GM21737 (cell line): ENCODE measurements at regions not wholly inside any gene's neighbourhood (a gene's known extent, or its start where the extent isn't known, plus 50 kb on each side); places are given as distances from the start of the nearest gene placed in this dataset.
"Not testable (repeated sequence)": the region's sequence is repeated elsewhere in the genome, so short reads cannot be mapped to it uniquely, and the experiment has no call there.

Source experiments
- ATAC-seq: cut with Tn5 transposase; IDR thresholded peaks from one replicate; pipeline ENCODE4 v1.9.1; 2021; ENCODE audit warnings: mild to moderate bottlenecking, moderate library complexity; ENCODE audit not compliant: unreplicated experiment

- ATAC-seq, result not testable (repeated sequence)
Measured at GRCh38 chr20:12555849-12556248, 452.9 kb upstream of the SPTLC3 start.

- no peak for ATAC-seq
Measured at GRCh38 chr20:12557224-12557623, 451.5 kb upstream of the SPTLC3 start.

GRCh38 chr20:12564979-12565378 is 443.8 kb upstream of the SPTLC3 start:
- ATAC-seq, result no peak

DNA sequence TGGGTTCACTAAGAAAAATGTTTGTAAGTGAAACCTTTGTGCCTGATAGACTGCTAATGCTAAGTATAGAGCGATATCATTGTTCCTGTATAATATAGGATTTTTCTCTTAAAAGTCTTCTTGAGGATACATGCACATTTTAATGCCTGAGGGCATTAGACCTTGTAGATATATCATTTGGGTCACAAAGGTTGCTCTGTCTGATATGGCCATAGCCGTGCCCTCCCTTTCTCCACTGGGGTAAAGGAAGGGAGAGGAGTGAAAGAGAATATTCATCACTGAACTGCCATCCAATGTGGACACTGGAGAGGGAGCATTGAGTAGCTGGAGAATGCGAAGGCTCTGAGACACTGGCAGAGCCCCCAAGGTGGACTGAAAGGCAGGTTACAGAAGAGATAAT is 442.2 kb upstream of the SPTLC3 start:
- no peak for ATAC-seq

- ATAC-seq, result no peak
Measured at GRCh38 chr20:12570371-12570770, 438.4 kb upstream of the SPTLC3 start.

DNA sequence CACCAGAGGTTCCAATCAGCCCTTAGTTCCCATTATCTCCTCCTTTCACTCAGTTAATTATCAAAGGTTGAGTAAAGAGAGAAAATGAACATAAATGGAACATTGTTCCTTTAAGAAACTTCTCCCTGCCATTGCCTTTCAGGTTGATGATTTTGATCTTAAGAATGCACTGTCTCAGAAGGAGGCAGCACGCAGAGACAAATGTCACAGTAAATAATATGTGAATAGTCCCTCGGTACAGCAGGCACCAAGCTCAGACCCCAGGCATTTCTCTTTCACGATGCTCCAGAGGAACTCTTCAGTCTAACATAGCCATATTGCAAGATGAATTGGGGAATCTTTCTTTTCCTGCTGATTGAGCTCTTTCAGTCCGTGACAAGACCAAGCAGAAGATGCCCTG is 435.3 kb upstream of the SPTLC3 start:
- ATAC-seq, result no peak

GRCh38 chr20:12575352-12576095 is 433.2 kb upstream of the SPTLC3 start:
- ATAC-seq, result no peak

- ATAC-seq, result no peak
Measured at GRCh38 chr20:12577213-12577612, 431.6 kb upstream of the SPTLC3 start.

- no peak for ATAC-seq
Measured at GRCh38 chr20:12581644-12582289, 427.0 kb upstream of the SPTLC3 start.

GRCh38 chr20:12582710-12583109 is 426.1 kb upstream of the SPTLC3 start:
- ATAC-seq, result not testable (repeated sequence)

DNA sequence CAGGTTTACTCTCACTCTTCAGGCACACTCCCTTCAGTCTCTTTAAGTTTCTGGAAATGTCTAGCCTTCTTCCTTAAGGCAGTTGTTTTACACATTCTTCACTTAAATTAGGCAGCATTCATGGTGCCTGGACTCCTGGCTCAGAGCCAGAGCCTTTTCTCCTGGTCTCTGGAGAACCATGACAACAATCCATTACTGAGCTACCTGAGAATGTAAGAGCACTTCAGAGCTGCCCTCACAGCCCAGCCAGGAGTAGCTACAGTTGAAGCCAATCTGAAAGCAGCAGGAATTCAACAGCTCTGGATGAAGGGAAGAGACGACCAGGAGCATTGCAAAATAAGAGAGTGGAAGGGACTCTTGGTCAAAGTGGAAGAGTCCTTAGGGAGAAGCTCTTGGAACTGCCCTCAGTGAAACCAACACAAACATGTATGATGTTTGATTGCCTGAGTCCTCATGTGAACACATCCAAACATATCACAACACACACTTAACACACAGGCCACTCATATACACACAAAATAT is 416.8 kb upstream of the SPTLC3 start:
- no peak for ATAC-seq

DNA sequence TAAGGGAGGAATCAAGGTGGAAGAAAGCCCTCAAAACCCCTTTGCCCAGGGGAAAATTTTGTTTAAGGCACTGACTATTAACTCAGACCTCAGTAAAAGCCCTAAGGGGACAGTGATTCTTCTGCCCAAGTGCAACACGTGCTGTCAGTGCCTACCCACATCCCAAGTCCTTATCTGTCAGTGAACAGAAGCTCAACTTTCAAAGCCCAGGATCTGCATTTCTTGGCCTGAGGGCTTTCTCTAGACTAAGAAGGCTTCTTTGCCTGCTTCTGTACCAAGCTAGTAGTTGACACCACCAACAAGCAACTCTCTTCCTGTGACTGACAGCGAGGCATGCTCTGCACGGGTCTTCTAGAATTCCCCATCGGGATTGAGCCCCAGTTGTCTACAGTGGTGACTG is 416.0 kb upstream of the SPTLC3 start:
- ATAC-seq, result no peak

DNA sequence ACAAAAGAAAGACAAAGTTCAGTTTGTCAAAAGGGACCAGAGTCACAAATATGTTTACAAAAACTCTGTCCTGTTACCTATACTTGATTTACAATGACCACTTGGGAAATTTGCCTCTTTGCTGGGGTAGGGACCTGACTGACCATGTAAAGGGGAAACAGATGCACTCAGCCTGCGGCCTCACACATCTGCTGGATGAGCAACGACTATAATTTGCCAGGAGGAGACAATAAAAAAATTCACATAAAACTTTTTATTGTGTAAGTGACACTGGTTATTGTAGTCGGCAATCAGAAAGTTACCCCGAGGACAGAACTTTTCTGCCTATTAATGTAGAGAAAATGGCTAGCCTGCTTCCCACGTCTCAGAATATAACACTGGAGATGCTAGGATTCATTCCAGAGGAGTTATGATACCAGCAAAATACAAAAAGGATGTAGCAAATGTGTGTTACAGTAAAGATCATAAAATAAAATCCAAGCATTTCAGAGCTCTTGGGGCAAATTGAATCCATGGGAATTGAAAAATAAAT is 415.4 kb upstream of the SPTLC3 start:
- no peak for ATAC-seq

GRCh38 chr20:12594410-12595088 is 414.2 kb upstream of the SPTLC3 start:
- no peak for ATAC-seq

GRCh38 chr20:12595841-12596240 is 412.9 kb upstream of the SPTLC3 start:
- ATAC-seq, result no peak

DNA sequence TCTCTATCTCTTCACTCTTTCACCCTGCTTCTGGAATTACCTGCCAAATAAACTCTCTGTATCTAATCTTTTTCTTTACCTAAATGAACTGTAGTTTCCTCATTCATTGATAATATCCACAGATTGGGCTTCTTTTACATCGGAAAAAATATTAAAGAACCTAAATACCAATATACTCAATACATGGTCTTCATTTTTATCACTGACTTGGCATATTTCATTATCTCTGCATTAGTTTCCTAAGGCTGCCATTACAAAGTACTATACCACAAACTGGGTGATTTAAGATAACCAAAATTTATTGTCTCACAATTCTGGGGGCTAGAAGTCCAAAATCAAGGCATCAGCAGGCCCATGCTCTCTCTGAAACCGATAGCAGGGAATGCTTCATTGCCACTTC is 411.9 kb upstream of the SPTLC3 start:
- no peak for ATAC-seq

- ATAC-seq, result no peak
Measured at GRCh38 chr20:12597551-12597950, 411.2 kb upstream of the SPTLC3 start.

DNA sequence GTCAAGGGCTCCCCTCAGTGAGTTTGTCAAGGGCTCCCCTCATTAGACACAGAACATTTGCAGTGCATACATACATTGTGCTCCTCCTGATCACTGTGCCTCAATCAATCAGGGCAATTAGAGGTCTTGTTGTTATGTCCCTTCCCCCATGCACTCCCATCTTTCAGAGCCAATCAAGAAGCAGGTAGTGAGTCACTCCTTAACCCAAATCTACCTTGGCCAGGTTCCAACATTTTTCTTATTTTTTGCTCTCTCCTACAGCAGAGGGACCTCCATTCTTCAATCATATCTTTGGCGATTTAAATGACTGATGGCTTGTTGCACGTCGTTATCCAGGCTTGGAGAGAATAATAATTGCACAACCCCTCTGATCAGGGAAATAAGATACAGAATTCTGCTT is 409.9 kb upstream of the SPTLC3 start:
- no peak for ATAC-seq

GRCh38 chr20:12599494-12599893 is 409.3 kb upstream of the SPTLC3 start:
- ATAC-seq, result no peak

DNA sequence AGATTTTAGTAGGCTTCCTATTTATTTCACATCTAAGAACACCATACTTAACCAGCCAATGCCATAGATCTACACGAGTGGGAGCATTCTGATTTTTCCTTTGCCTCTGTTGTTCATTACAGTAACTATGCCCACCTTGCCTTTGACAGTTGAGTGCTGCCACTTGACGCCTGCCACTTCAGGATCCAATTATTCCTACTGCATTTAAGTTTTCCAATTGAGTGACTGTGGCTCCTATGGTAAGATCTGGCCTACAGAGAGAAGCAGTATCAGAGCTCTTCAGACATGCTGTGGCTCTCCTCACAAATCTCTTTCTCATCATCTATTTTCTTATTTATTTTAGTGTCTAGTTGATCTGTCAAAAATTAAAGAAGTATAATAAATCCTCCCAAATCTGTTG is 403.0 kb upstream of the SPTLC3 start:
- no peak for ATAC-seq

- ATAC-seq, result no peak
Measured at GRCh38 chr20:12610871-12611270, 397.9 kb upstream of the SPTLC3 start.

DNA sequence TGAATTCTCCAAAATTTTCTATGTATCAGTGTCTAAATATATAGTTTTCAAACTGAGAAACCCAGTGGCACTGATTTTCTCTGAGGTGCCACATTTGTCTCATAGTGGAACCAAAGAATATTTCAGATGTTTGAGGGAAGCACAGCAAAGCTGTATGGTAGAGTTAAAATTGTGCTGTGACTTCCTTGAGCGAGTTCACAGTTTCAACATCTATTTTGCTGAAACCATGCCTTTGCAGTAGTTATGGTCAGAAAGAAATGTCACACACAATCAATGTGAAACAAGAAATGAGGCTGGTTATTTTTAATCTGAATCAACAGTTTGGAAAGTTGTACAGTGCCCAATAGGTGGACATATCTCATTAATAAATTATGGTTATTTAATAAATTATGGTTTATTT is 394.0 kb upstream of the SPTLC3 start:
- no peak for ATAC-seq
